Left hindlimb (tissue), 1 donor: ENCODE measurements at regions not wholly inside any gene's neighbourhood (a gene's known extent, or its start where the extent isn't known, plus 50 kb on each side); places are given as distances from the start of the nearest gene placed in this dataset.
"Not testable (repeated sequence)": the region's sequence is repeated elsewhere in the genome, so short reads cannot be mapped to it uniquely, and the experiment has no call there.

Experiments used
- DNase-seq: peaks from one replicate; pipeline ENCODE4 v3.0.0-alpha.2; 2018

DNA sequence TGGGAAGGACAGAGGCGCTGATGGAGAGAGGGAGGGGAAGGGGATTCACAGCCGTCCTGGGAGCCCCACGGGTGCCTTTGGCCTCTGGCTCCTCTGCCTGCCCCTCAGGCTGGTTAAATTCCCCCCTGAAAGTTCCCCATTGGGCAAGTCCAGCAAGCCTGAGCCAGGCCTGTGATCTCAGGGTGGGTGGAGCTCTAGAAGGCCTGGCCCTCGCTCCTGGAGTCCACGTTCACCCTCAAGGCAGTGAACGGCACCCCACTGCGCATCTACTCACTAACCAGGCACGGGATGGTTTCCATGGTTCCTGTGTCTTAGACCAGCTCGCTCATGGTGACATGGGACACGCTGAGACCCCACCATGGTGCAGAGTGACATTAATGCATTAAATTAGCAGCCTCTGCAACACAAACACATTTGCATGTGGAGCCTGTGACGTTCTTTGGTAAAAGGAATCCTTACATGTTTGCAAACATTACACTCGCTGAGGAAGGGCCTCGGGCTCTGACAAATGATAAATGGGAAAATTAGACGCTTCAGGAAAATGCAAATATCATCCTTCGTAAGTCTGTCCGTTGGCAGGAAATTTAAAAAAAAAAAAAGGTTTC lies 452.7 kb downstream of the PREX1 start:
- DNase-seq, result no peak

DNA sequence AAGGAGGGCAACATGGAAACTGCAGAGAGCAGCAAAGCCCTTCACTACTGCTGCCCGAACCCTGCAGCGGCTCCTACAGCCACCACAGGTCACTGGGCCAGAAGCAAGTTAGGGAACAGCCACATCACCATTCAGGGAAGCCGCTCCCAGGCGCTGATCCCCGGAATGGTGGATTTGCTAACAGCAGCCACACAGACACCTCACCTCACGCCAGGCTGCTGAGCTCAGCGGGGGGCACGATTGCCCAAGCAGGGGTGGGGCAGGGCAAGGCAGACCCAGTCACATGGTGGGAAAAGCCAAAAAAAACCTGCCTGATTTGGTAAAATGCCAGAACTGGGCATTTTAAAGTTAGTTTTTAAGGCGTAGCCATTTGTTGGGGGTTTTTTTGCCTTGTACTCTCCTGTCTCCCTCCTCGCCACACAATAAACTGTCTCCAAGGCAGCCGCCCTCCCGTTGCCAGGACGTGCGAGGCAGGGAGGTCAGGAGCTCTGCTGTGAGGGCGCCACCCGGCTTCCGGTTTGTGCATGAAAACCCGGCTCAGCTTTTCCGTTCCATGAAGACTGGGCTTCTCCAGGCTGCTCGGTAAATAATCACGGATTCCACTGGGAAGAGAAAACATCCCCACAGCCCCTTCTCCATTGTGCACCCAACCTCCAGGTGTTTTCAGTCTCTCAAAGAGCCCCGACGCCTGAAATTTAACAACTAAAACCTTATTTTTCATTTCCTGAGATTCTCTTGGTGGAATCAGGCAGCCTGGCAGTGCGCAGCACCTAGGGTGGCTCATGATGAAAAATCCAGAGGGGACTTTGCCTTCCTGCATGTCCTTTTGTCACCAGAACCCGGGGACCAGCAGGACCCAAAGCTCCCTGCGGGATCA lies 453.5 kb downstream of the PREX1 start:
- peak; percentile 68 for DNase-seq

DNA sequence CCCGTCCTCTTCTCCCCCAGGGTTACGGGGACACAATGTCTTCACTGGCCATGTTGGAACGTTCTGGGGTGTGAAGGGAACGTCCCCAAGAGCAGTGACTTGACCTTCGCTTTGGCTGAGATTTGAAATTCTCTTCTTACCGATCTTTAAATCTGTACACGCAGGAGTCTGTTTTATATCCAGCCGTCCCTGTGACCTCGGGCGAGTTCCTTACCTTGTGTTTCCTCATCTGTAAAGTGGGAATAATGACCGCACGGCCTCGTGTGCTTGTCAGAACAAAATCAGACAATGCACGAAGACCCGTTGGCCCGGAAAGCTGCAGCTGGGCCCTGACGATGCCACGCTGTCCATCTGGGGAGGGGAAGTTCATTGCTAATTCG lies 454.3 kb downstream of the PREX1 start:
- DNase-seq, result no peak

DNA sequence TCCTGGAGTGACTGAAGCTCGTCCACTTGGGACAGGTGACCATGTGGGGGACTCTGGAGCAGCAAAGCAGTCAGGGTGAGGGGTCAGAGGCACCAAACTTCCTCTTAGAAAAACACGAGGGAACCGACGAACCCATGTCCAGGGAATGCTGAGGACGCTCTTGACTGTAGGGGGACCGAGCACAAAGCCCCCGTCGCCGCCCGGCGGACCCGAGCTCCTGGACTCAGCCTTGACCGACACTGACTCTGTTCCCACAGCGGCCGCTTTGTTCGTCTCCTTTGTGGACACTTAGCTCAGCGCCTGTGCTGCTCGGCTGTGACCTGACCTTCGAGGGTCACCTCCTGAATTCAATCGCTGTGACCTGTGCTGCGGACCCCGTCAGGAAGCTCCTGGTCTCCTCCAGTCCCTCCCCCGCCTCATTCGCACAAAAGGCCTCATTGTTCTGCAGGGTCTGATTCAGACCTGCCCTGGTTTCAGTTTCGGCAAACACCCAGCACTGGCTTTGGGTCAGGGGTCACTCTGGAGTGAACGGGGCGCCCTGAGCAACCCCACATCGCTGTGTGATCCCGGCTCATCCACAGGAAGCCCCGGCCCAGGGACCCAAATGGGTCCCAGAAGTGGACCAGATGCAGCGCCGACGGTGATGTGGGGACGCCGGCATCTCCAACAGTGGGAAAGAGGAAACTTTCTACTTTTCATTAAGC lies 454.8 kb downstream of the PREX1 start:
- DNase-seq, result not testable (repeated sequence)

DNA sequence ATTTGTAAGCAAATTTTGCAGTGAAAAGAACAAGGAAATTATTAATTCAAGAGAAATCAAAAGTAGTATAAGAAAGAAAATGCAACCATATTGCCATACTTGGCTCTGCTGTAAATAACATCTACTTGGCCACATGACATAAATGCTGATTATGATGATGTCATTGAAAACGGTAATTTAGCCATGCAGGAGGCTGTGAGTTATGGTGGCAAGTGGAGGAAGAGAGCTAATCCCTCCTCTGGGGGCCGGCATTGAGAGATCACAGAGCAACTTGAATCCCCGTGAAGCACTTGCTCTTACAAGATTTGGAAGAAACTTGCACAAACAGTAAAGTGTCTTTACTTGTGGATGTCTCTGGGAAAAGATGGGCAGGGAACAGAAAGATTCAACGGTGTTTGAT lies 456.6 kb downstream of the PREX1 start:
- DNase-seq, result no peak

DNA sequence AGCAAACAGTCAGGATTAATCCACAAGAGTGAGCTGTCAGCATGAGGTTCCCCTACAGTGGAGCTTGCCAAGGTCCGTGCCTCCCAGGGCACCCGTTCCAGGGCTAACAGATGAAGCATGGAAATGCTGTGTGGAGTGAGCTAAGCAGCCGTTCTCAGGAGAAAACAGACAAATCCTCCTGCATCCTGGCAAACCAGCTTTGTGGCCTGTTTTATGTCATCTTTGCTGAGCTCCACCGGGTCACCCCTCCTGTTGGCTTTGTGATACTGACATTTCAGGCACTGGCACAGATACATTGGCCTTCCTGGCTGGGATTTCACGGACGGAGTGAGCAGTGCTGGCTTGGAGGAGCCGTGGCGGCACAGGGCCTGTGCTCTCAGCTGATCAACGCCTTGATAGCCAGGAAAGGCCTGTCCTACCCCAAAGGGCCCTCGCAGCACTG lies 459.2 kb downstream of the PREX1 start:
- DNase-seq, result peak; percentile 42

DNA sequence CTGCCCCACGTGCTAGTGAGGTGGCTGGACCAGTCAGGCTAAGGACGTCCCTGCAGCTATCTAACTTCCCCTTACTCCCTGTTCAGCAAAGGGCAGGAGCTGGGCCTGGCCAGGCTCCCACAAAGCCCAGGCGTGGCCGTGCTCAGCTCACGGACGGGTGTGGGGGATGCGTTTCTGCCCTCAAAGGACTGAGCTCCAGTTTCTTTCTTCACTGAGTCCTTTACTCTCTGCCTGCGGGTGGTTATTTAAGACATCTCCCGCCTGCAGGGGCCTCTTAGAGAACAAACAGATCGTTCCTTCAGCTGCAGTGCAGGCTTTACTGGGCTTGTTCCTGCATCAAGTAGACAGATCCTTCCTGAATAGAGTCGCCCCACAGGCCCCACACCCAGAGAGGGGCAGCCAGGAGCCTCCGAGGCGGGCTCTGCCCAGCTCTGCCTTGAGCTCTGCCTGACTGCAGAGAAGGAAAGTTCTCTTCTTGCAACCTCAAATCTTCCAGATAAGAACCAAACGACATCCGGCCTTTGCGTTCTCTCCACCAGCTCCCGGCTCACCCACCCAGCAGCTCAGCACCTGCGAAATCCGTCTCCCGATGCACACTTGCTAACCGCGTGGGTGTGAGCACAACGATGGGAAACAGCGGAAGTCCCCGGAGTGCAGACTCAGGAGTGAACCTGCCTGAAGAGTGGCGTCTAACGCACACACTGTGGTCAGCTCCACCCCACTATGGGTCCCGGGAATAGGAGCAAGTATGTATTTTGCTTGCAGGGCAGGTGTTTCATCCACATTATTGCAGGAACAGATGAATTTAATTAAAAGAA lies 460.0 kb downstream of the PREX1 start:
- DNase-seq, result not testable (repeated sequence)

DNA sequence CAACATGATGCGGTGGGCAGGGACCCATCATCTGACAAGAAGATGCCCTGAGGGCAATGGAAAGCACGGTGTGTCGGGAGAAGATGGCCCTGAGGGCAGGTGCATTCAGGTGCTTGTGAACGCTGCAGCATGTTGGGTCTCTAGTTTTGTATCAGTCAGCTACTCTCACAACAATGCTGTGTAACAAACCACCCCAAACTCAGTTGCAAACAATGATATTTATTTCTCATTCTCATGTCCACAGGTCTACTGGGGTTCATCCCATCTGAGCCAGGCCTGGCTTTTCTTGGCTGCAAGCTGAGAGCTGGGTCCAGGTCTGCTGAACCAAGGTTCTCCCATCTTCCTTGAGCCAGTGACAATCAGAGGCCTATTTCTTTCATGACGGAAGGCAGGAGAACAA lies 461.6 kb downstream of the PREX1 start:
- no peak for DNase-seq

DNA sequence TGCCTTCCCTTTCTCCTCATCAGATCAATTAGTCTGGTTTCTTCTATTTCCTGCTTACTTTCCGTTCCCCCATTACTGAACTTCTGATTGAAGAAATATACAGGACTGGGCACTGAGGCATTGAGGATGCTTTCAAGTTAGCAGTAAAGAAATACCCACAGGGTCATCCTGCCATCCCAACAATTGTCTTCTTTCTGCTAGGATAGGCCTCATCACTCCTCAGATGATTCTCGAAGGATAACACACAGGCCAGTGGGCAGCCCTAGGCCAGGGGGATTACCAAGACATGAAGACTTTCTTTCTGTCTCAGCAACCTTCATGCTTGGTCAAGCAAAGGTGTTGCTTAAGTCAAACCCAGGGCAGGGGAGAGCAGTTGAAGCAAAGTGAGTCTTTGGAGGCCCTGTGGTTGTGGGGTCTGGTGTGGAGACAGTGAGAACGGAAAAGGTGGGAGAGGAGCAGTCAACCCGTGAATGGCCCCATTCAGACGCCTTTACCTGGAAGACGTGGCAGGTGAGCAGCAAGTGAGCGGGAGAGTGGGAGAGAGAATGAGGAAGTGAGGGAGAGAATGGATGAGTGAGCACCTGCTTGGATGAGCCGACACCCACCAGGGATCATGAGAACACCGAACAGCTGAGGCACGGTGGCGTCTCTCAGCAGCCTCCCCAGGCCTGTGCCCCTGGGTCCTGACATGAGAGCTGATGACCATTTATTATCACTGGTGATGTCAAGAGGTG lies 462.9 kb downstream of the PREX1 start:
- no peak for DNase-seq

DNA sequence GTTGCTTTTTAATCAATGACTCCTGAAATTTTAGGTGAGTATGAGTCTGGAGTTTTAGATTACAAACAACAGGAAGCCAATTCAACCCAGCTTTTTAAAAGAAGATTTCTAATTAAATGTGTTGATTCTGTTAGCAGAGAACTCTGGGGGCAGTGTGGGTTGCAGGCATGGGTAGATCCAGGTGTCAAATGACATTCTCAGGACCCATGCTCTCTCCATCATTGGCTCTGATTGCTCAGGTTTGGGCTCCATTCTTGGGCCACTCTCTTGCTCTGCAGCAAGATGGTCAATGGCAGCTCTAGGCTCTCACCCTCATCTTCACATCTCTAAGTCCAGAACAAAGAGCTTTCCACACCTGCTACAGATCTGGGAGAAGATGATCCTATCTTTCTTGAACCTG lies 463.7 kb downstream of the PREX1 start:
- DNase-seq, result no peak

DNA sequence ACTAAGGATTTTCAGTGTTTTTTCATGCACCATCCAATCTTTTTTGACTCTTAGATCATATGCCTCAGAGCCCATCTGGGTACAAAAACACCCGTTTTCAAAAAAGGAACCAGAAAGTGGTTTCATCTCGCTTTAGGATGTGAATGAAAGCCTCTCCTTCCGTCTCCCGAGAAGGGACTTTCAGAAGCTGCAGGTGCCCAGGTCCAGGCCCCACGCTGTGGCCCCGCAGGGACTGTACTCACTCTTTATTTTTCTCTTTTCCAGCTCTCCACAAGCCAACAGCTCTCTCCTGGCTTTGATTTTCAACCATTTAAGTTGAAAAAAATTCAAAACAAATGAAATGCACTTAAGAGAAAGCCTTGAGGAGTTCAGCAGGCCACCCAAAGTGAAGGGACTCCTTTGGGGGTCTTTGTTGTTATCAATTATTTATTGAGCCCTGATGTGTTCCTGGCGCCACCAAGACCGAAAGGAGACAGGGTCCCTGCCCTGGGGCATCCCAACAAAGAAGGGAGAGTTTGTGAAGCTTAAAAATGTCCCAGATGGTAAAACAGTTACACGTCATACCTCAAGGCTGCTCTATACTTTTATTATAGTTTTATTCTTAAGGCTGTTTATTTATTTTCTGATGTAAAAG lies 467.3 kb downstream of the PREX1 start:
- DNase-seq, result no peak

DNA sequence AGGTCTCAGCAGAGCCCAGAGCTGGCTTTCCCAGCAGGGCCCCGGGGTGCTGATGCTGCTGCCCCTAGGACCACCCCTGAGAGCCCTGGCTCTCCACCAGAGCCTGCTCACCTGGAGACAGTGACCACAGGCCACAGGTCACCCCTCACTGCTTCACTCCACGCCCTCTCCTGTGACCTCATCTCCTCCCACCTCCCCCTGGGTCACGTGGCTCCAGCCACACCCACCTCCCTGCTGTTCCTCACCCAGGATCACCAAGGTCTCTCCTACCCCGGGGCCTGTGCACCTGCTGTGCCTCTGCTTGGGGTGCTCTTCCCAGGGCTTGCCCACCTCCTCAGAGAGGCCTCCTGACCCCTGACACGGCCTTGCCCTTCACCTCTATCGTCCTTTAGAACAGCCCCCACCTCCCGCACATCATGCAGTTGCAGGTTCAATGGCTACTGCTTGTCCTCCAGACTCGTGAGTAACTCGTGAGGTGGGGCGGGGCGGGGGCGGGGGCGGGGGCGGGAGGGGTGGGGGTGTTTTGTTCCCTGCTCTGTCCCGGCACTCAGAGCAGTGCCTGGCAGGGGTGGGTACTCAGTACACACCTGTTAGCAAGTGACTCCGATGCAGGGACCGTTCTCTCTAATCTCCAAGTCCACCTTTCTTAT lies 468.0 kb downstream of the PREX1 start:
- no peak for DNase-seq

DNA sequence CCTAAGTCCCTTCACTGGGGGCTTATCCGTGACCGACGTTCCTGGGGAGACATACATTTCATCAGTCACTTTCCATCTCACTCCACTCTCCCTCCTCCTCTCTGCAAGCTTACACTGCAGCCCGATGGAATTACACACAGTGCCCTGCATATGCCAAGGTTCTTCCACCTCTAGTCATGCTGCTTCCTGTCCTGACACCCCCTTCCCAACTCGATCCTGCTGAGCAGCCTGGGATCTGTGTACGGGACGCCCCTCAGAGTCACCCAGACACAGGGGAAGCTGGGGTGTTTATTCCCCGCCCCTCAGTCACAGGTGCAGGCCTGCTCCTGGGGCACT lies 468.8 kb downstream of the PREX1 start:
- DNase-seq, result not testable (repeated sequence)

DNA sequence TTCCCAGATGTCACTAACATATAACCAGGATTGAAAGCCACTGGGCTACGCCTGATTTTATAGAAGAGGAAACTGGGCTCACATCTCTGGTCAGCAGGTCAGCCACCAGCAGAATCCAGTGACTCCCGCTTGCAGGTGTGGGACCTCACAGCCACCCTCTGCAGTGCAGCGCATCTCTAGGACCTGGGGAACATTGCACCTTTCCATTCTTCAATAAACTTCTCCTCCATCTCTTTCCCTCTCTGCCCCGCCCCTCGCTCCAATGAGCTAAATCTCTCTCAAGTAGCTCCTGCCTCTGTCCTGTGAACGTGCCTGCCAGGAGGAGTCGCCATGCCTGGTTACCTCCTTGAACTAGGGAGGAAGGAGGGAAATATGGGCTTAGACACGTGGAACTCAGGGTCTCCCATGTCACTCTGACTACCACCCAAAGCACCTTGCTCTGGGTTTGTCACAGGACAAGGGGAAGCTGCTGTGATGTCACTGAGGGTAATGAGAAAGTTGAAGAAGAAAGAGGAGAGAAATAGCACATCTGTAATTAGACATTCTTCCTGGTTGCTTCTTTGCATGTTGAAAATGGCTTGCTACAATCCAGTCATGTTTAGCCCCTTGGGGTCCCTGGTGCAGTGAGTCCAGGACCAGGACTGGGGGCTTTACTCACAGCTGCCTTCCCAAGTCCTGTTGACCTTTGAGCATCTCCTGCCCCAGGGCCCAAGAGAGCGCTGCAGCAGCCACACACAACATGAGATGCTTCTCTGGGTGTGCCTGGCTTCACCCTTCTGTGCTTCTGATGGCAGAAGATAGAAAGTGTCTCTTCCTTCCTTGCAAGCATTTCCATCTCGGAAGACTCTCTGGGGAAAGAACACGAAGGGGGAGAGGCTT lies 469.4 kb downstream of the PREX1 start:
- no peak for DNase-seq

DNA sequence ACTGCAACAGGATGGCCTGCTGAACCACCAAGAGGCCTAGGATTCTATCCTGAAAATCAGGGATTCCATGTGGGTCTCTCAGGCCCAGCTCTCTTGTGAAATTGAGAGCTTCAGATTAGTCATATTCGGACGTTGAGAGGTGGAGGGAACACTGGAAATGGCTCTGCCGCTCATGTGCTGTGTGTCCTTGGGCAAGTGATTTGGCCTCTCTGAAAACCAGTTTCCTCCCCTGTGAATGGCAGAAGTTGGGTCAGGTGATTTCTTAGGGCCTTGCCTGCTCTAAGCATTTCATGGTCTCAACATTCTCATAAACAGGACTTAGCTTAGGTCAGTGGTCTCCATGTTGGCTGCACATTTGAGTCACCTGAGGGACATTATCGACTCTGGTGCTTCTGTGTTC lies 470.1 kb downstream of the PREX1 start:
- DNase-seq, result no peak

DNA sequence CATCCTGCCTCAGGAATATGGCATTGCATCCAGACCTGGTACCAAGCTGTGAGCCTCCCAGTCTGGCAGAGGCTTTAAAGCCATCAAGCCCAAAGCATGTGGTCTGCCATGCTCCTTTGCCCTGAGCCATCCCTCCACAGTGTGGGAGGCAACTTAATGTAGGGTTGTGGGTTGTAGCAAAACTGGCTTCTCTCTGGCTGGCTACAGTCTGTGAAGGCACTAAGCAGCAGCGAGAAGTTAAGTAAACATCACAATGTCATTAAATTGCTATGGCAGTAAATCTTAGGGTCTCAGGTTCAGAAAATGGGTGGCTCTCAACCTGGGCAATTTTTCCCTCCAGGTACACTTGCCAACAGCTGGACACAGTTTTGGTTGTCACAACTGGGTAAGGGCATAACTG lies 472.9 kb downstream of the PREX1 start:
- no peak for DNase-seq

DNA sequence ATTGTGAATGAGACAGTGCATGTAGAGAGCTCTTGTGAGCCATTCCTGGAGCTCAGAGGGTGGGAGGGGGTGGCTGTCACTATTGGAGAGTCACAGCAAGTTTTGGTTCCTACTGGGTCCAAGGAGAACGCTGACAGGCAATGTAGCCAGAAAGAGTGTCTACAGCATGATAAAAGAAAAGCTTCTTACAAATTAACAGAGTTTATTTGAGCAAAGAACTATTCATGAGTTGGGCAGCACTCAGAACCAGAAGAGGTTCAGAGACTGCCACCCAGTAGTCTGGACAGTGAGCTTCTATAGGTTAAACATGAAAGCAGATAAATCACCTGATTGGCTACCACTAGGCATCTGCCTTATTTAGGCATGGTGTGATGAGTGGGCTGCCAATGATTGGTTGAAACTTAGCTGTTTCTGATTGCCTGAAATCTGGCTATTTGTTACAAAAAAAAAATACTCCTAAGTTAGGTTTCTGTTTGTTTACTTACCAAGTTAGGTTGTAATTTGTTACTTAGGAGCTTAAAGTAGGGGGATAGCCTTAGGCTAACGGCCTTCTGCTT lies 473.4 kb downstream of the PREX1 start:
- DNase-seq, result no peak

DNA sequence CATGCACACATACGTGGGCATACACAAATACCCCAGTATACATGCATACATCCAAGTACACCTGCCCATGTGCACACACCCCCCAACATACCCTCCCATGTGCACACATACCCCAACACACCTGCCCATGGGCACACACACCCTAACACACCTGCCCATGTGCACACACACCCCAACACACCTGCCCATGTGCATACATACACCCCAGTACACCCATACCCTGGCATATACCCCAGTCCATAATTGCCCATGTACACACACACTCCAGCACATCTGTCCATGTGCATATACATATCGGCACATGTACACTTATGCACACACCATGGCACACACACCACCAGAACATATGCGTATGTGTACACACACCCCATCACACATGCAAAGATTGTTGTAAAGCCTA lies 475.2 kb downstream of the PREX1 start:
- DNase-seq, result no peak

DNA sequence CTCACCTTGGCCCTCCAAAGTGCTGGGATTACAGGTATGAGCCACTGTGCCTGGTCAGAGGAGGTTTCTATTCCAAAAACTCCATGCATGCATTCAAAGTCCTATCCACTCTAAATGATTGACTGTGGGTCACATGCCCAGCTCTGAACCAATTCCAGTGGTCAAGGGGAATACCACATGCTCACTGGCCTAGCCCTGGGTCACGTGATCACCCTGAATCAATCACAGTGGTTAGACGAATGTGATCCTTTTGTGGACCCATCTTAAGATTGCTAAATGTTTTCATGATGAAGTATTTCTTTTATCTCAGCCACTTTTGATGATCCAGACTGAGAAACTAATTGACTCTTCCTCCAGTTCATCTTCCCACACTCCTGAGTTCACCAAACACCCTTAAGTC lies 475.8 kb downstream of the PREX1 start:
- no peak for DNase-seq
